ENCODE measurements at regions not wholly inside any gene's neighbourhood (a gene's known extent, or its start where the extent isn't known, plus 50 kb on each side); places are given as distances from the start of the nearest gene placed in this dataset.
A peak's percentile ranks its signal among the peaks of the same experiment; 100 is the strongest.
"Not testable (repeated sequence)": the region's sequence is repeated elsewhere in the genome, so short reads cannot be mapped to it uniquely, and the experiment has no call there.

- no peak for DNase-seq
These were observed 61.1 kb upstream of the SEM1 start for GRCh38 chr7:96770758-96771157.

- no peak for DNase-seq
These were observed 62.6 kb upstream of the SEM1 start for GRCh38 chr7:96772139-96772694.

GRCh38 chr7:96773483-96773882, 63.8 kb upstream of the SEM1 start:
- no peak for DNase-seq

- DNase-seq = no peak
These were observed 64.7 kb upstream of the SEM1 start for GRCh38 chr7:96774358-96774757.

- DNase-seq = peak in 1 of 56 donors; percentile 5
These were observed 65.4 kb upstream of the SEM1 start for GRCh38 chr7:96775046-96775445.

- no peak for DNase-seq
These were observed 68.6 kb upstream of the SEM1 start for GRCh38 chr7:96778263-96778662.

GRCh38 chr7:96781919-96782318, 72.3 kb upstream of the SEM1 start:
- no peak for DNase-seq

GRCh38 chr7:96782686-96783298, 73.1 kb upstream of the SEM1 start:
- not testable (repeated sequence) for DNase-seq

GRCh38 chr7:96784597-96784996, 75.0 kb upstream of the SEM1 start:
- DNase-seq = no peak

GRCh38 chr7:96786261-96786997, 76.8 kb upstream of the SEM1 start:
- peak in 21 of 56 donors; percentile 2 to 39 (median 13) for DNase-seq

- DNase-seq = no peak
These were observed 77.4 kb upstream of the SEM1 start for GRCh38 chr7:96786998-96787395.

GRCh38 chr7:96789914-96790313, 80.3 kb upstream of the SEM1 start:
- DNase-seq = no peak

GRCh38 chr7:96792115-96792514, 82.5 kb upstream of the SEM1 start:
- DNase-seq = no peak

GRCh38 chr7:96794063-96794462, 84.4 kb upstream of the SEM1 start:
- DNase-seq = no peak

- DNase-seq = no peak
These were observed 90.5 kb upstream of the SEM1 start for GRCh38 chr7:96800122-96800521.

GRCh38 chr7:96800824-96801223, 91.2 kb upstream of the SEM1 start:
- peak in 1 of 56 donors; percentile 23 for DNase-seq

- DNase-seq = no peak
These were observed 109.6 kb upstream of the SEM1 start for GRCh38 chr7:96819111-96819700.

- not testable (repeated sequence) for DNase-seq
These were observed 111.5 kb upstream of the SEM1 start for GRCh38 chr7:96821131-96821530.

GRCh38 chr7:96822824-96823223, 113.2 kb upstream of the SEM1 start:
- no peak for DNase-seq

- DNase-seq = peak in 1 of 56 donors; percentile 5
These were observed 113.6 kb upstream of the SEM1 start for GRCh38 chr7:96823274-96823673.

- DNase-seq = no peak
These were observed 115.0 kb upstream of the SEM1 start for GRCh38 chr7:96824686-96825085.

- DNase-seq = no peak
These were observed 115.6 kb upstream of the SEM1 start for GRCh38 chr7:96825285-96825684.

GRCh38 chr7:96826089-96826488, 116.4 kb upstream of the SEM1 start:
- no peak for DNase-seq
